Mesendoderm (in vitro differentiated cells): ENCODE measurements at regions not wholly inside any gene's neighbourhood (a gene's known extent, or its start where the extent isn't known, plus 50 kb on each side); places are given as distances from the start of the nearest gene placed in this dataset.
A peak's percentile ranks its signal among the peaks of the same experiment; 100 is the strongest.

Experiments
- DNase-seq: peaks from one replicate; pipeline ENCODE4 v3.0.0; 2013
- H2AK5ac ChIP-seq: 2 replicates; pipeline ENCODE4 v1.6.1; 2013; ENCODE audit warnings: low read length, inconsistent platforms
- H2BK120ac ChIP-seq: 2 replicates; pipeline ENCODE4 v1.6.1; 2013; ENCODE audit warnings: low read depth, mild to moderate bottlenecking, low read length, moderate library complexity, mixed read lengths
- H2BK15ac ChIP-seq: replicated peaks from 2 replicates; pipeline ENCODE4 v1.6.1; 2013; ENCODE audit warnings: low read depth, mild to moderate bottlenecking, moderate library complexity
- H2BK5ac ChIP-seq: 2 replicates; pipeline ENCODE4 v1.6.1; 2013; ENCODE audit warnings: low read length, inconsistent platforms
- H3K18ac ChIP-seq: 2 replicates; pipeline ENCODE4 v1.6.1; 2013; ENCODE audit warnings: mild to moderate bottlenecking, low read length, mixed read lengths
- H3K23ac ChIP-seq: one replicate; pipeline ENCODE4 v1.6.1; 2013; ENCODE audit warnings: low read length
- H3K27ac ChIP-seq: 2 replicates; pipeline ENCODE4 v1.5.1; 2013; ENCODE audit warnings: low read depth, mild to moderate bottlenecking, inconsistent platforms, low read length, moderate library complexity
- H3K27me3 ChIP-seq: 2 replicates; pipeline ENCODE4 v1.6.1; 2013; ENCODE audit warnings: low read length, control low read depth, mild to moderate bottlenecking, inconsistent platforms; ENCODE audit not compliant: insufficient read depth, poor library complexity
- H3K36me3 ChIP-seq: 2 replicates; pipeline ENCODE4 v1.6.1; 2013; ENCODE audit warnings: low read length, inconsistent platforms; ENCODE audit not compliant: control insufficient read depth, insufficient read depth
- H3K4ac ChIP-seq: one replicate; pipeline ENCODE4 v1.6.1; 2013; ENCODE audit warnings: low read depth, mild to moderate bottlenecking, low read length, moderate library complexity
- H3K4me1 ChIP-seq: 2 replicates; pipeline ENCODE4 v1.6.1; 2013; ENCODE audit warnings: low read depth, low read length, inconsistent platforms; ENCODE audit not compliant: control insufficient read depth
- H3K4me2 ChIP-seq: 2 replicates; pipeline ENCODE4 v1.6.1; 2013; ENCODE audit warnings: low read length
- H3K4me3 ChIP-seq: 2 replicates; pipeline ENCODE4 v1.5.1; 2013; ENCODE audit warnings: mild to moderate bottlenecking, low read length
- H3K56ac ChIP-seq: one replicate; pipeline ENCODE4 v1.6.1; 2013; ENCODE audit warnings: low read length
- H3K79me1 ChIP-seq: 2 replicates; pipeline ENCODE4 v1.6.1; 2013; ENCODE audit warnings: low read length, inconsistent platforms
- H3K79me2 ChIP-seq: 2 replicates; pipeline ENCODE4 v1.6.1; 2013; ENCODE audit warnings: mild to moderate bottlenecking, low read length; ENCODE audit not compliant: control insufficient read depth, insufficient read depth
- H3K9ac ChIP-seq: 2 replicates; pipeline ENCODE4 v1.6.1; 2013; ENCODE audit warnings: low read length, inconsistent platforms
- H4K5ac ChIP-seq: one replicate; pipeline ENCODE4 v1.6.1; 2013; ENCODE audit warnings: low read length
- H4K8ac ChIP-seq: one replicate; pipeline ENCODE4 v1.6.1; 2013; ENCODE audit warnings: low read depth, mild to moderate bottlenecking, control low read depth, low read length, moderate library complexity
- WGBS: extraction: QIAGEN DNeasy Blood & Tissue Kit; methylation state at CpG from one replicate; pipeline ENCODE4 v1.1.7; 2013; ENCODE audit warnings: low lambda C conversion rate, missing lambda C conversion rate; ENCODE audit not compliant: insufficient coverage; ENCODE audit errors: extremely low coverage; 5-methylcytosine and 5-hydroxymethylcytosine counted together

DNA sequence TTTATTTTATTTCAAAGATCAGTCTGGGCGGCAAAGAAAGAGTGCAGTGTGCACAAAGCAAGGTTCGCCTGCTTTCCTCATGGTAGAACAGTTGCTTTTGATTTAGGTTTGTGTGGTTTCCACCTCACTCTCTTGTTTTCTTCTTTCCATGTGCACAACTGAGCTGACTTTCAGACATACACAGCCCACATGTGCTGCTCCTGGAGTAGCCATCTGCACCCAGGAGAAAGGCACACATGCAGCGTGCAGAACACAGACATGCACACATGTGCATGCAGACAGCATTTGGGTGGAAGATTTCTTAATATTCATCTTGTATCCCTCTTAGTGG lies 302.1 kb downstream of the FZD1 start:
- Histone ChIP-seq H4K8ac (no peak overlapping the region), H2BK5ac (no peak overlapping the region), H3K23ac (no peak overlapping the region), H3K27me3 (no peaks in the 10 kb centered on the region), H4K5ac (no peak overlapping the region), H3K27ac (no peak overlapping the region), H3K9ac (no peak overlapping the region), H3K56ac (peak overlapping the region; percentile 25), H3K18ac (no peak overlapping the region), H3K79me2 (no peaks in the 10 kb centered on the region), H2BK15ac (no peak overlapping the region), H2BK120ac (no peak overlapping the region), H3K36me3 (no peaks in the 10 kb centered on the region), H2AK5ac (no peak overlapping the region), H3K4me2 (no peak overlapping the region), H3K4me1 (no peaks in the 10 kb centered on the region), H3K4me3 (no peak overlapping the region), H3K4ac (no peak overlapping the region), H3K79me1 (no peaks in the 10 kb centered on the region)
- WGBS: no CpG with 5 or more reads among the region's 3 CpGs
- no peak for DNase-seq

DNA sequence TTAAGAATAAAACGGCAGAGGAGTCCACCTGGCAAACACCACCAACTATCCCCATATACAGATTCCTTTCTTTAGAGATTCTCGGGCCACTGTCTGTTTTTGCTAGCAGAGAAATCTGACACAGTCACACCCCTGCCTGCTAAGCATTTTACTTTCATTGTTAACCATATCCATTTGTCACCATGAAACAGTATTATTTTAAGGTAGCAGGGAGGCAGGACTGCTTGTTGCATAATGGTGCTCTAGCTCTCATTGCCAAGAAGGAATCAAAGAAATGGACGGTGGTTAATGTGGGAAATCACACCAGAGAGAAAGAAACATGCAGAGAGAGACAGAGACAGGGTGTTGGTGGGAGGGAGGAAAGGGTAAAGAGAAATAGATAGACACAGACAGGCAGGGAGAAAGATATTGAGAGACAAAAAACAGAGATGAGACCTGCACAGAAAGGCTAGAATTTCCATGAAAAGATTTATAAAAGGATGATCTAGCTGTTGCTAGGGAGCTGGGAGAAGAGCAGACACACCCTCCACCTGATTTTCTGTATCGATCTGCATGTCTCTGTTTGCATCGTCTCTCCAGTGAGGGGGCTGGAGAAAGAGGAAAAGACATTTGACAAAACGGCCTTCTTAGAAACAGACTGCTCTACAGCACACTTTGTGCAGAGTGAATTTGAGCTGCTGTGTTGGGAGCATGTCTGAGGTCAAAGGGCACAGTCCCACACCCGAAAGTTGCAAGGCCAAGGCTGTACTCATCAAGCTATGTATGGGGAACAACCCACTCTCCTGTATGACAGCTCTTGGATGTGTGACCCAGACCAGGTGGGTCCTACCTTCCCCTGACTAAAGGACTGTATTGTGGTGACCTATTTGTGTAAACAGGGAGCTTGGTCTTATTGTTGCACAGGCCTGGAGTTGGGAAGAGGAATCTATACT lies 303.1 kb downstream of the FZD1 start:
- Histone ChIP-seq H3K27ac (no peak overlapping the region), H3K18ac (no peak overlapping the region), H2AK5ac (no peak overlapping the region), H3K4me3 (no peak overlapping the region), H3K36me3 (no peaks in the 10 kb centered on the region), H2BK120ac (no peak overlapping the region), H3K23ac (no peak overlapping the region), H3K79me2 (no peaks in the 10 kb centered on the region), H2BK15ac (no peak overlapping the region), H3K4ac (no peak overlapping the region), H3K4me2 (no peak overlapping the region), H4K5ac (no peak overlapping the region), H3K56ac (no peak overlapping the region), H2BK5ac (no peak overlapping the region), H3K9ac (no peak overlapping the region), H3K4me1 (no peaks in the 10 kb centered on the region), H3K27me3 (no peaks in the 10 kb centered on the region), H3K79me1 (no peaks in the 10 kb centered on the region), H4K8ac (no peak overlapping the region)
- WGBS: no CpG with 5 or more reads among the region's 7 CpGs
- DNase-seq: no peak

DNA sequence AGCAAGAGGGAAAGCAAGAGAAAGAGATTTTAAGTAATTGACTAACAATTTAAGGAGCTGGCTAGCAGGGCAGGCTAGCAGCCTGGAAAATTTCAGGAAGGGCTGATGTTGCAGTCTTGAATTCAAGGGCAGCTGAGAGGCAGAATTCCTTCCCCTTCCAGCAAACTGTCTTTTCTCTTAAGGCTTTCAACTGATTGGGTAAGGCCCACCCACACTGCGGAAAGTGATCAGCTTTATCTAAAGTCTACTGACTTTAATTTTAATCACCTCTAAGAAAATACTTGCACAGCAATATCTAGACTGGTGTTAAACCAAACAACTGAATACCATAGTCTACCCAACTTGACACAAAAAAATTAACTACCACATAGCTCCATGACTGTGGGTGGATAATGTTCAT lies 303.9 kb downstream of the FZD1 start:
- no peak overlapping the region for H3K4ac ChIP-seq
- no peaks in the 10 kb centered on the region for H3K79me1 ChIP-seq
- no peak overlapping the region for H3K18ac ChIP-seq
- H3K9ac ChIP-seq: no peak overlapping the region
- WGBS: no CpG with 5 or more reads among the region's 1 CpG
- no peak overlapping the region for H2BK5ac ChIP-seq
- H4K5ac ChIP-seq: no peak overlapping the region
- no peak overlapping the region for H3K4me2 ChIP-seq
- no peak for DNase-seq
- H3K27me3 ChIP-seq: no peaks in the 10 kb centered on the region
- H3K27ac ChIP-seq: no peak overlapping the region
- no peak overlapping the region for H3K4me3 ChIP-seq
- H2BK120ac ChIP-seq: no peak overlapping the region
- no peak overlapping the region for H2AK5ac ChIP-seq
- H3K56ac ChIP-seq: no peak overlapping the region
- H3K79me2 ChIP-seq: no peaks in the 10 kb centered on the region
- H3K23ac ChIP-seq: no peak overlapping the region
- H3K4me1 ChIP-seq: no peaks in the 10 kb centered on the region
- no peaks in the 10 kb centered on the region for H3K36me3 ChIP-seq
- no peak overlapping the region for H4K8ac ChIP-seq
- no peak overlapping the region for H2BK15ac ChIP-seq

DNA sequence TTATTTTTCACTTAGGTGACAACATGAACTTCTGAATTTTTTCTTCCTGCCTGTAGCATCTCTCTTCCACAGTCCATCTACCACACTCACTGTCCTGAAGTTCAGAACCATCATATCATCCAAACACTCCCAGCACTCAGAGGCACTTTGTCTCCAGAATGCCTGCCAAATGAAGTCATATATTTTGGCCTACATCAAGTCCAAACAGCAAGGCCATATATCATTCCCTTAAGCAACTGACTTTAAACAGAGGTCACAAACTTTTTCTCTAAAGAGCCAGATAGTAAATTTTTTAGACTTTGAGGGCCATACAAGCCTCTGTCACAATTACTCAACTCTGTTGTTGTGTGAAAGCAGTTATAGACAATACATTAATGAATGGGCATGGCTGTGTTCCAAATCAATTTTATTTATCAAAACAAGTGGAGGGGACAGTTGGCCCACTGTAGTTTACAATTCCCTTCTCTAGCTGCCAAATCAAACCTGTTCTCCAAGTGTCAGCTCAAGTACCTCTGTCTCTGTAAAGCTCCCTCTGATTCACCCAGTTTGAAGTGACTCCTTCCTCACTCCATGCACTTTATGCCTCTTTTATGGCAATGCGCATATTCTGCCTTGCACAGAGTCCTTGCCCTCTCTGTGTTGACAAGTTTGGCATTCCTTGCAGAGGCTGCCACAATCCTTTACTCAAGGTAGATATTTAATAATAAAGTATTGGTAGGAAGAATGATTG lies 305.7 kb downstream of the FZD1 start:
- Histone ChIP-seq H4K8ac (no peak overlapping the region), H2BK120ac (no peak overlapping the region), H3K56ac (no peak overlapping the region), H3K4ac (no peak overlapping the region), H2BK15ac (no peak overlapping the region), H4K5ac (no peak overlapping the region), H3K4me1 (no peaks in the 10 kb centered on the region), H3K27me3 (no peaks in the 10 kb centered on the region), H2BK5ac (no peak overlapping the region), H3K79me1 (no peaks in the 10 kb centered on the region), H3K23ac (no peak overlapping the region), H3K4me2 (no peak overlapping the region), H3K36me3 (no peaks in the 10 kb centered on the region), H3K27ac (no peak overlapping the region), H3K18ac (no peak overlapping the region), H3K9ac (no peak overlapping the region), H2AK5ac (no peak overlapping the region), H3K4me3 (no peak overlapping the region), H3K79me2 (no peaks in the 10 kb centered on the region)
- no peak for DNase-seq
- WGBS: no CpG with 5 or more reads among the region's 1 CpG

DNA sequence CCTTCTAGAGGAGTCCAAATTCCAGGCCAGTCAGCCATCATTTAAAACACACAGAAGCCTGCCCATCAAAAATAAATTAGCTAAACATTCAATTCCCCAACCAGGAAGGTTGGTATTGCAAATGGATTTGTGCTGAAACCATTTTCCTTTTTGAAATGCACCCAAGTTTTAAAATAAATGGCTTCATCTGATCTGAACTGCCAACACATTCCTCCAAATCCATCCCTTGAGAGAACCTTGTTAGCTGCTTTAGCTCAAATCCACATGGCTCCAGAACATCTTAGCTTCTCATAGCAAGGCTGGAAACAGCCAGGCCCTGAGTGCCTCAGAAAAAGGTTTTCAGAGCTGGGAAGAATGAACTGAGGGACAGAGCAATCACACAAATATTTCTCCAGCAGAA lies 306.3 kb downstream of the FZD1 start:
- Histone ChIP-seq H3K27ac (no peak overlapping the region), H3K36me3 (no peaks in the 10 kb centered on the region)

More for the DNA sequence above, 306.3 kb downstream of the FZD1 start:
- Histone ChIP-seq H3K79me1 (no peaks in the 10 kb centered on the region), H3K4ac (no peak overlapping the region), H3K4me2 (no peak overlapping the region), H3K79me2 (no peaks in the 10 kb centered on the region), H3K23ac (no peak overlapping the region), H2BK15ac (no peak overlapping the region), H2BK5ac (no peak overlapping the region), H3K4me3 (no peak overlapping the region), H2BK120ac (no peak overlapping the region), H2AK5ac (no peak overlapping the region), H3K18ac (no peak overlapping the region), H3K56ac (no peak overlapping the region), H3K4me1 (no peaks in the 10 kb centered on the region), H3K27me3 (no peaks in the 10 kb centered on the region), H3K9ac (no peak overlapping the region), H4K8ac (no peak overlapping the region), H4K5ac (no peak overlapping the region)
- DNase-seq: no peak
